ENCODE measurements at regions not wholly inside any gene's neighbourhood (a gene's known extent, or its start where the extent isn't known, plus 50 kb on each side); places are given as distances from the start of the nearest gene placed in this dataset.

- TF ChIP-seq POLR2AphosphoS5 (IDR thresholded peaks at IDR 0.05) (no peak), MXI1 (conservative IDR thresholded peaks at IDR 0.05; ENCODE audit: poor library complexity, severe bottlenecking) (no peak), EP300 (conservative IDR thresholded peaks at IDR 0.05; ENCODE audit: poor library complexity, severe bottlenecking) (no peak), SMC3 (conservative IDR thresholded peaks at IDR 0.05; ENCODE audit: poor library complexity) (no peak), CTCF (IDR thresholded peaks at IDR 0.05; ENCODE audit: poor library complexity, severe bottlenecking) (no peak), EZH2 (IDR thresholded peaks at IDR 0.05; ENCODE audit: borderline replicate concordance, insufficient read depth, low read length, poor library complexity, severe bottlenecking) (no peak)
- TF ChIP-seq, protein P1, sequence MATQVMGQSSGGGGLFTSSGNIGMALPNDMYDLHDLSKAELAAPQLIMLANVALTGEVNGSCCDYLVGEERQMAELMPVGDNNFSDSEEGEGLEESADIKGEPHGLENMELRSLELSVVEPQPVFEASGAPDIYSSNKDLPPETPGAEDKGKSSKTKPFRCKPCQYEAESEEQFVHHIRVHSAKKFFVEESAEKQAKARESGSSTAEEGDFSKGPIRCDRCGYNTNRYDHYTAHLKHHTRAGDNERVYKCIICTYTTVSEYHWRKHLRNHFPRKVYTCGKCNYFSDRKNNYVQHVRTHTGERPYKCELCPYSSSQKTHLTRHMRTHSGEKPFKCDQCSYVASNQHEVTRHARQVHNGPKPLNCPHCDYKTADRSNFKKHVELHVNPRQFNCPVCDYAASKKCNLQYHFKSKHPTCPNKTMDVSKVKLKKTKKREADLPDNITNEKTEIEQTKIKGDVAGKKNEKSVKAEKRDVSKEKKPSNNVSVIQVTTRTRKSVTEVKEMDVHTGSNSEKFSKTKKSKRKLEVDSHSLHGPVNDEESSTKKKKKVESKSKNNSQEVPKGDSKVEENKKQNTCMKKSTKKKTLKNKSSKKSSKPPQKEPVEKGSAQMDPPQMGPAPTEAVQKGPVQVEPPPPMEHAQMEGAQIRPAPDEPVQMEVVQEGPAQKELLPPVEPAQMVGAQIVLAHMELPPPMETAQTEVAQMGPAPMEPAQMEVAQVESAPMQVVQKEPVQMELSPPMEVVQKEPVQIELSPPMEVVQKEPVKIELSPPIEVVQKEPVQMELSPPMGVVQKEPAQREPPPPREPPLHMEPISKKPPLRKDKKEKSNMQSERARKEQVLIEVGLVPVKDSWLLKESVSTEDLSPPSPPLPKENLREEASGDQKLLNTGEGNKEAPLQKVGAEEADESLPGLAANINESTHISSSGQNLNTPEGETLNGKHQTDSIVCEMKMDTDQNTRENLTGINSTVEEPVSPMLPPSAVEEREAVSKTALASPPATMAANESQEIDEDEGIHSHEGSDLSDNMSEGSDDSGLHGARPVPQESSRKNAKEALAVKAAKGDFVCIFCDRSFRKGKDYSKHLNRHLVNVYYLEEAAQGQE (IDR thresholded peaks at IDR 0.05; ENCODE audit: borderline replicate concordance), result no peak
These were observed 305.6 kb upstream of the DIO3 start for GRCh38 chr14:101255765-101256125.

Measured in neural cell (in vitro differentiated cells).